ENCODE measurements at regions not wholly inside any gene's neighbourhood (a gene's known extent, or its start where the extent isn't known, plus 50 kb on each side); places are given as distances from the start of the nearest gene placed in this dataset.

DNA sequence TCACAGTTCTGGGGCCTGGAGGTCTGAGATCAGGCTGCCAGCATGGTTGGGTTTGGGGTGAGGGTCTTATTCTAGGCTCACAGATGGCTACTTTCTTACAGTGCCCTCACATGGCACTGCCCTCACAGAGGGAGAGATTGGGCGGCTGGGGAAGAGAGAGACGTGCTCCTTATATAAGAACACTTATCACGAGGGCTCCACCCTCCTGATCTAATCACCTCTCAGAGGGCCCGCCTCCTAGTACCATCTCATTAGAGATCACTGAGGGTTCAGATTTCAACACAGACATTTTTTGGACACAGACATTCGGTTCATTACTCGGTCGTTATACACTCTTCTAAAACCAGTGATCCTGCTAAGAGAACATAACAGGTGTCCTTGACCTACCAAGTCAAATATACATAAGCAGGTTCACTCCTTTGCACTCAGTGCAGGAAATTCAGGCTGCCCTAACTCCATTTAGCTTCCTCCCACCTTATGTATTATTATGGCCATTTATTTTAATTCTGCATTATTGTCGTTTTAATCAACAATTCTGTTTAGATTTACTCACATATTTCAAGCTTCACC lies 121.7 kb downstream of the ICE1 start:
- TF ChIP-seq, protein P1, sequence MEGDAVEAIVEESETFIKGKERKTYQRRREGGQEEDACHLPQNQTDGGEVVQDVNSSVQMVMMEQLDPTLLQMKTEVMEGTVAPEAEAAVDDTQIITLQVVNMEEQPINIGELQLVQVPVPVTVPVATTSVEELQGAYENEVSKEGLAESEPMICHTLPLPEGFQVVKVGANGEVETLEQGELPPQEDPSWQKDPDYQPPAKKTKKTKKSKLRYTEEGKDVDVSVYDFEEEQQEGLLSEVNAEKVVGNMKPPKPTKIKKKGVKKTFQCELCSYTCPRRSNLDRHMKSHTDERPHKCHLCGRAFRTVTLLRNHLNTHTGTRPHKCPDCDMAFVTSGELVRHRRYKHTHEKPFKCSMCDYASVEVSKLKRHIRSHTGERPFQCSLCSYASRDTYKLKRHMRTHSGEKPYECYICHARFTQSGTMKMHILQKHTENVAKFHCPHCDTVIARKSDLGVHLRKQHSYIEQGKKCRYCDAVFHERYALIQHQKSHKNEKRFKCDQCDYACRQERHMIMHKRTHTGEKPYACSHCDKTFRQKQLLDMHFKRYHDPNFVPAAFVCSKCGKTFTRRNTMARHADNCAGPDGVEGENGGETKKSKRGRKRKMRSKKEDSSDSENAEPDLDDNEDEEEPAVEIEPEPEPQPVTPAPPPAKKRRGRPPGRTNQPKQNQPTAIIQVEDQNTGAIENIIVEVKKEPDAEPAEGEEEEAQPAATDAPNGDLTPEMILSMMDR (IDR thresholded peaks at IDR 0.05) = no peak
- no peak for TF ChIP-seq EZH2phosphoT487 (IDR thresholded peaks at IDR 0.05)
- no peak for TF ChIP-seq EZH2 (IDR thresholded peaks at IDR 0.05)

All from neural progenitor cell (in vitro differentiated cells).